K562 (cell line): ENCODE measurements at regions not wholly inside any gene's neighbourhood (a gene's known extent, or its start where the extent isn't known, plus 50 kb on each side); places are given as distances from the start of the nearest gene placed in this dataset.

ENCODE experiments used
- ATAC-seq: fragments of 200-7000 bp; cut with Tn5 transposase; 3 replicates; pipeline ENCODE4 v1.9.1; 2020; ENCODE audit warnings: moderate library complexity
- BruUV-seq: library from RNA; stranded (reverse); fragments of 400-500 nt; replicated peaks from 2 replicates; lab custom pipeline; 2021; lab: Mats Ljungman, UMichigan
- CTCF ChIA-PET: fragments of 300-600 bp; formaldehyde crosslinking; extraction: SDS; loops from one replicate; lab custom pipeline; 2021; ENCODE audit warnings: low intra/inter-chr PET ratio; lab: Yijun Ruan, JAX
- POLR2A ChIA-PET: fragments of 300-600, 350-650 bp; sonication (Branson Sonifier 250); formaldehyde crosslinking; extraction: SDS; loops from one replicate; lab custom pipeline; 2021; ENCODE audit warnings: antibody characterized with exemption, inconsistent platforms; lab: Yijun Ruan, JAX
- DNase-seq, 4 experiments: peaks; one replicate each; pipeline versions ENCODE4 v3.0.0 to v3.0.0-alpha.2; 2011 to 2018; ENCODE audit warnings: low spot score in 3 of 4, mixed read lengths in 3 of 4; ENCODE audit errors: extremely low read depth in 1 of 4
- FAIRE-seq: peaks from 2 replicates; lab custom pipeline; 2011; peaks lifted over from hg19 to GRCh38; lab: Jason Lieb, UNC
- H2AFZ ChIP-seq: 2 replicates; pipeline ENCODE4 v1.6.0; 2011; ENCODE audit warnings: low read depth, low read length, control low read depth, inconsistent platforms
- H3K27ac ChIP-seq: fragments of 200-600 bp; 3 replicates; pipeline ENCODE4 v1.8.0; 2011; ENCODE audit warnings: low read depth, mild to moderate bottlenecking, control low read depth, inconsistent platforms, low read length, moderate library complexity, mixed read lengths; ENCODE audit errors: extremely low read depth
- H3K27me3 ChIP-seq, 2 experiments: fragments of 300-600 bp in 1 of 2; 2 replicates in 1 of 2; 3 replicates in 1 of 2; pipeline versions ENCODE4 v1.6.0 to v1.8.0; 2011; ENCODE audit warnings: inconsistent platforms in 2 of 2, low read length in 2 of 2, mild to moderate bottlenecking in 1 of 2, mixed read lengths in 1 of 2, moderate library complexity in 1 of 2; ENCODE audit not compliant: control insufficient read depth in 2 of 2, insufficient read depth in 2 of 2
- H3K36me3 ChIP-seq: fragments of 300-600 bp; 3 replicates; pipeline ENCODE4 v1.8.0; 2011; ENCODE audit warnings: mild to moderate bottlenecking, low read length, inconsistent platforms; ENCODE audit not compliant: control insufficient read depth, insufficient read depth
- H3K4me1 ChIP-seq, 2 experiments: fragments of 200-600 bp in 1 of 2; replicated peaks in 1 of 2; 2 replicates in 1 of 2; 3 replicates in 1 of 2; pipeline versions ENCODE4 v1.5.1 to v1.8.0; 2011; ENCODE audit warnings: inconsistent platforms in 2 of 2, low read length in 2 of 2, mild to moderate bottlenecking in 1 of 2, mixed read lengths in 1 of 2, moderate library complexity in 1 of 2; ENCODE audit not compliant: control insufficient read depth in 2 of 2, insufficient read depth in 2 of 2
- H3K4me2 ChIP-seq: 2 replicates; pipeline ENCODE4 v1.6.1; 2011; ENCODE audit warnings: low read length, control low read depth, inconsistent platforms, mixed read lengths; ENCODE audit not compliant: insufficient read depth
- H3K4me3 ChIP-seq: fragments of 200-600 bp; sonication (generic), shearing (Covaris generic); 2 replicates; pipeline ENCODE4 v1.5.1; 2016; ENCODE audit warnings: control low read depth, inconsistent platforms
- H3K79me2 ChIP-seq: fragments of 200-600 bp; 3 replicates; pipeline ENCODE4 v1.8.0; 2011; ENCODE audit warnings: low read length, inconsistent platforms; ENCODE audit not compliant: control insufficient read depth, insufficient read depth
- H3K9ac ChIP-seq, 2 experiments: 2 replicates each; pipeline versions ENCODE4 v1.6.0 to v1.6.1; 2011; ENCODE audit warnings: low read depth in 2 of 2, low read length in 2 of 2, control low read depth in 1 of 2, inconsistent platforms in 1 of 2, mild to moderate bottlenecking in 1 of 2, mixed read lengths in 1 of 2; ENCODE audit not compliant: insufficient read depth in 1 of 2
- H3K9me1 ChIP-seq: one replicate; pipeline ENCODE4 v1.6.0; 2011; ENCODE audit warnings: inconsistent platforms, mild to moderate bottlenecking, low read length, moderate library complexity; ENCODE audit not compliant: control insufficient read depth, insufficient read depth
- H3K9me3 ChIP-seq: replicated peaks from 2 replicates; pipeline ENCODE4 v1.5.1; 2011; ENCODE audit warnings: low read depth, low read length, inconsistent platforms; ENCODE audit not compliant: control insufficient read depth, insufficient read depth
- H4K20me1 ChIP-seq: replicated peaks from 2 replicates; pipeline ENCODE4 v1.6.1; 2011; ENCODE audit warnings: low read length, inconsistent platforms, mixed read lengths; ENCODE audit not compliant: control insufficient read depth, insufficient read depth
- CTBP1 ChIP-seq: fragments of 450-650 bp; IDR thresholded peaks from 2 replicates; pipeline ENCODE4 v1.6.1; 2016; ENCODE audit warnings: borderline replicate concordance
- HDAC6 ChIP-seq: IDR thresholded peaks from 2 replicates; pipeline ENCODE4 v1.6.1; 2012; ENCODE audit warnings: low read depth, mild to moderate bottlenecking, control low read depth, inconsistent platforms, low read length, moderate library complexity
- SNRNP70 ChIP-seq: fragments of 200-400 bp; formaldehyde crosslinking; optimal IDR thresholded peaks from 2 replicates; pipeline ENCODE3; 2017; ENCODE audit warnings: low read depth, low read length
- ZNF184 ChIP-seq: sonication (generic); formaldehyde crosslinking; IDR thresholded peaks from 2 replicates; pipeline ENCODE4 v1.5.0; 2020; ENCODE audit warnings: missing genetic modification reagents
- WGBS: fragments of 100-300 bp; shearing (Covaris generic); methylation state at CpG from one replicate; pipeline ENCODE4 v1.1.6; 2016; ENCODE audit warnings: low coverage, mixed read lengths; ENCODE audit not compliant: insufficient coverage; ENCODE audit errors: missing lambda C conversion rate; 5-methylcytosine and 5-hydroxymethylcytosine counted together
- in situ Hi-C: fragments of 300-500 bp; cut with MboI; formaldehyde crosslinking; loops from 4 replicates; pipeline ENCODE4 v1.15.0; 2018; ENCODE audit warnings: inconsistent platforms, mixed read lengths
- intact Hi-C: fragments of 100-400 bp; cut with micrococcal nuclease; formaldehyde crosslinking; loops from 2 replicates; pipeline ENCODE4 v1.14.2; 2022
- TF ChIP-seq, protein P1 (sequence below): fragments of 450-650 bp; conservative IDR thresholded peaks from 2 replicates; pipeline ENCODE4 v1.6.1; 2016; ENCODE audit warnings: missing genetic modification characterization, low read depth, mild to moderate bottlenecking, control low read depth, missing compliant biosample characterization
- TF ChIP-seq, protein P2 (sequence below), 2 experiments: IDR thresholded peaks; 2 replicates each; pipeline ENCODE4 v1.6.1; 2012; ENCODE audit warnings: improper control_type of control experiment in 2 of 2, low read depth in 2 of 2, low read length in 2 of 2, borderline replicate concordance in 1 of 2

DNA sequence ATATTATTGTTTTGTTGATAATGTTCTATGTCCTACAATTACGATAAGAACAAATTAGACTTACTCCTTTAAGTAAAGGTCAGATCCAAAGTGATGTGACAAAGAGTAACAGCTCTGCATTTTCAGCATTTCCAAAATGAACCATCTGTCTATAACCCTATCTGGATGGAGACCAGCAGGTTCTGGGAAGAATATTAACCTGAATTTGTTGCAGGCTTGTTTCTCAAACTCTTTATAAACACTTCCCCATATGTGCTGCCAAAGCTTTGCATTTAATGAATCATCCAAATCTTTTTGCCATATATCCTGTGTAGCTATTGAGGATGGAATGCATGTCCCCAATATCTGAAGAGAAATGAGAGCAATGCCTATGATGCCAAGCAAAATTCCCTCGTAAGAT is 198.9 kb upstream of the SLC27A6 start:
- Histone ChIP-seq H3K4me1 (no peaks in the 10 kb centered on the region), H3K9me1 (no peaks in the 10 kb centered on the region), H3K36me3 (no peaks in the 10 kb centered on the region), H3K4me3 (no peak overlapping the region), H3K9ac (no peak overlapping the region), H2AFZ (no peak overlapping the region), H3K9me3 (no peaks in the 10 kb centered on the region), H3K27me3 (no peaks in the 10 kb centered on the region), H3K4me2 (no peak overlapping the region), H3K27ac (no peak overlapping the region), H4K20me1 (no peaks in the 10 kb centered on the region), H3K79me2 (no peaks in the 10 kb centered on the region)
- CTCF ChIA-PET = no interaction called here
- FAIRE-seq = no peak
- in situ Hi-C loops = no loop called here
- DNase-seq = no peak
- ATAC-seq = no peak
- intact Hi-C loops = no loop called here
- TF ChIP-seq, protein P1, sequence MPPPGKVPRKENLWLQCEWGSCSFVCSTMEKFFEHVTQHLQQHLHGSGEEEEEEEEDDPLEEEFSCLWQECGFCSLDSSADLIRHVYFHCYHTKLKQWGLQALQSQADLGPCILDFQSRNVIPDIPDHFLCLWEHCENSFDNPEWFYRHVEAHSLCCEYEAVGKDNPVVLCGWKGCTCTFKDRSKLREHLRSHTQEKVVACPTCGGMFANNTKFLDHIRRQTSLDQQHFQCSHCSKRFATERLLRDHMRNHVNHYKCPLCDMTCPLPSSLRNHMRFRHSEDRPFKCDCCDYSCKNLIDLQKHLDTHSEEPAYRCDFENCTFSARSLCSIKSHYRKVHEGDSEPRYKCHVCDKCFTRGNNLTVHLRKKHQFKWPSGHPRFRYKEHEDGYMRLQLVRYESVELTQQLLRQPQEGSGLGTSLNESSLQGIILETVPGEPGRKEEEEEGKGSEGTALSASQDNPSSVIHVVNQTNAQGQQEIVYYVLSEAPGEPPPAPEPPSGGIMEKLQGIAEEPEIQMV = no peak
- TF ChIP-seq SNRNP70 (no peak), ZNF184 (no peak), HDAC6 (no peak), CTBP1 (no peak)
- TF ChIP-seq, protein P2, sequence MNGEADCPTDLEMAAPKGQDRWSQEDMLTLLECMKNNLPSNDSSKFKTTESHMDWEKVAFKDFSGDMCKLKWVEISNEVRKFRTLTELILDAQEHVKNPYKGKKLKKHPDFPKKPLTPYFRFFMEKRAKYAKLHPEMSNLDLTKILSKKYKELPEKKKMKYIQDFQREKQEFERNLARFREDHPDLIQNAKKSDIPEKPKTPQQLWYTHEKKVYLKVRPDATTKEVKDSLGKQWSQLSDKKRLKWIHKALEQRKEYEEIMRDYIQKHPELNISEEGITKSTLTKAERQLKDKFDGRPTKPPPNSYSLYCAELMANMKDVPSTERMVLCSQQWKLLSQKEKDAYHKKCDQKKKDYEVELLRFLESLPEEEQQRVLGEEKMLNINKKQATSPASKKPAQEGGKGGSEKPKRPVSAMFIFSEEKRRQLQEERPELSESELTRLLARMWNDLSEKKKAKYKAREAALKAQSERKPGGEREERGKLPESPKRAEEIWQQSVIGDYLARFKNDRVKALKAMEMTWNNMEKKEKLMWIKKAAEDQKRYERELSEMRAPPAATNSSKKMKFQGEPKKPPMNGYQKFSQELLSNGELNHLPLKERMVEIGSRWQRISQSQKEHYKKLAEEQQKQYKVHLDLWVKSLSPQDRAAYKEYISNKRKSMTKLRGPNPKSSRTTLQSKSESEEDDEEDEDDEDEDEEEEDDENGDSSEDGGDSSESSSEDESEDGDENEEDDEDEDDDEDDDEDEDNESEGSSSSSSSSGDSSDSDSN (IDR thresholded peaks at IDR 0.05; ENCODE audit: borderline replicate concordance in 1 of 2, low read depth in 2 of 2, low read length in 2 of 2) = no peak
- WGBS = 0% methylated on average over 2 of the region's 2 CpGs
- BruUV-seq = no TSS peak
- POLR2A ChIA-PET = no interaction called here
